K562 (cell line): ENCODE measurements at regions not wholly inside any gene's neighbourhood (a gene's known extent, or its start where the extent isn't known, plus 50 kb on each side); places are given as distances from the start of the nearest gene placed in this dataset.

Experiments used
- ADNP ChIP-seq: fragments of 200-800 bp; sonication (Bioruptor generic); IDR thresholded peaks from 2 replicates; pipeline ENCODE4 v1.6.1; 2016; ENCODE audit warnings: missing genetic modification characterization, missing compliant biosample characterization
- CTCF ChIP-seq, 3 experiments: IDR thresholded peaks in 2 of 3; conservative IDR thresholded peaks in 1 of 3; 2 replicates each; pipeline ENCODE4 v1.5.1; 2011 to 2012; ENCODE audit warnings: low read length in 3 of 3, mild to moderate bottlenecking in 3 of 3, control low read depth in 2 of 3, improper control_type of control experiment in 1 of 3, inconsistent platforms in 1 of 3, low read depth in 1 of 3, mixed read lengths in 1 of 3, moderate library complexity in 1 of 3; ENCODE audit not compliant: insufficient read depth in 2 of 3
- E2F4 ChIP-seq: sonication (generic); formaldehyde crosslinking; IDR thresholded peaks from 2 replicates; pipeline ENCODE4 v1.8.0; 2022; ENCODE audit warnings: mild to moderate bottlenecking, low read depth, missing genetic modification reagents
- GTF2A2 ChIP-seq: IDR thresholded peaks from 2 replicates; pipeline ENCODE4 v1.6.1; 2016; ENCODE audit warnings: mild to moderate bottlenecking, missing genetic modification characterization, missing compliant biosample characterization
- MYNN ChIP-seq, 2 experiments: sonication (generic); formaldehyde crosslinking in 1 of 2; IDR thresholded peaks; 2 replicates each; pipeline versions ENCODE4 v1.5.0 to v1.6.1; 2016 to 2020; ENCODE audit warnings: antibody characterized with exemption in 1 of 2, missing genetic modification reagents in 1 of 2
- POLR2A ChIP-seq: fragments of 450-650 bp; conservative IDR thresholded peaks from 2 replicates; pipeline ENCODE4 v1.6.1; 2016
- PTBP1 ChIP-seq: fragments of 200-400 bp; formaldehyde crosslinking; IDR thresholded peaks from 2 replicates; pipeline ENCODE4 v1.6.1; 2017; ENCODE audit warnings: low read depth, low read length
- TAF1 ChIP-seq: IDR thresholded peaks from 2 replicates; pipeline ENCODE4 v1.6.1; 2011; ENCODE audit warnings: mild to moderate bottlenecking, low read length, moderate library complexity; ENCODE audit not compliant: insufficient read depth, control insufficient read depth, severe bottlenecking; ENCODE audit errors: extremely low read depth
- TGIF2 ChIP-seq: sonication (generic); formaldehyde crosslinking; IDR thresholded peaks from 2 replicates; pipeline ENCODE4 v1.8.1; 2022; ENCODE audit warnings: mild to moderate bottlenecking, missing genetic modification reagents, moderate library complexity
- ZNF274 ChIP-seq: IDR thresholded peaks from 2 replicates; pipeline ENCODE4 v1.6.1; 2011; ENCODE audit warnings: low read depth, mild to moderate bottlenecking, low read length, moderate library complexity, borderline replicate concordance
- ZSCAN29 ChIP-seq: fragments of 450-650 bp; IDR thresholded peaks from 2 replicates; pipeline ENCODE4 v1.6.1; 2017

GRCh38 chr1:56322211-56322610 lies 257.2 kb downstream of the PLPP3 start:
- TF ChIP-seq ADNP, result no peak
- no peak for TF ChIP-seq POLR2A
- no peak for TF ChIP-seq MYNN (IDR thresholded peaks at IDR 0.05)
- no peak for TF ChIP-seq MYNN (CRISPR knock-in tag; IDR thresholded peaks at IDR 0.05)
- no peak for TF ChIP-seq GTF2A2 (tag)
- TF ChIP-seq PTBP1, result no peak
- TF ChIP-seq TAF1, result no peak
- no peak for TF ChIP-seq ZNF274
- no peak for TF ChIP-seq ZSCAN29
- TF ChIP-seq CTCF (IDR thresholded peaks at IDR 0.05 in 2 of 3, conservative IDR thresholded peaks at IDR 0.05 in 1 of 3; ENCODE audit: insufficient read depth in 2 of 3, low read depth in 1 of 3, low read length in 3 of 3), result no peak
- TF ChIP-seq E2F4 (CRISPR knock-in tag), result no peak
- TF ChIP-seq TGIF2 (CRISPR knock-in tag), result no peak
